ENCODE measurements at regions not wholly inside any gene's neighbourhood (a gene's known extent, or its start where the extent isn't known, plus 50 kb on each side); places are given as distances from the start of the nearest gene placed in this dataset.
"Not testable (repeated sequence)": the region's sequence is repeated elsewhere in the genome, so short reads cannot be mapped to it uniquely, and the experiment has no call there.

GRCh38 chr20:56756658-56757057, 127.6 kb downstream of the TFAP2C start:
- peaks cover 10% of the 10 kb centered on the region; the same call in 1 of the 2 replicates for H3K4me1 ChIP-seq (ENCODE audit: insufficient read depth, low read length)
- WGBS: 94% methylated on average over 4 of the region's 5 CpGs
- H3K27ac ChIP-seq (ENCODE audit: low read depth, low read length); H3K27me3 ChIP-seq (ENCODE audit: insufficient read depth, low read length); H3K9ac ChIP-seq (ENCODE audit: low read depth, low read length); H3K4me3 ChIP-seq (ENCODE audit: low read length); H3K36me3 ChIP-seq (ENCODE audit: insufficient read depth, low read length); H3K9me3 ChIP-seq (ENCODE audit: insufficient read depth, low read depth, low read length): not testable (repeated sequence)

- Histone ChIP-seq H3K9ac (ENCODE audit: low read depth, low read length) (no peak overlapping the region), H3K4me1 (ENCODE audit: insufficient read depth, low read length) (no peaks in the 10 kb centered on the region; the same call in 1 of the 2 replicates), H3K9me3 (ENCODE audit: insufficient read depth, low read depth, low read length) (no peaks in the 10 kb centered on the region), H3K4me3 (ENCODE audit: low read length) (no peak overlapping the region), H3K27me3 (ENCODE audit: insufficient read depth, low read length) (no peaks in the 10 kb centered on the region), H3K27ac (ENCODE audit: low read depth, low read length) (no peak overlapping the region), H3K36me3 (ENCODE audit: insufficient read depth, low read length) (no peaks in the 10 kb centered on the region)
- 89% methylated on average over 3 of the region's 3 CpGs for WGBS
Measured at GRCh38 chr20:56758706-56759105, 129.6 kb downstream of the TFAP2C start.

GRCh38 chr20:56759741-56760278, 130.7 kb downstream of the TFAP2C start:
- Histone ChIP-seq H3K27ac (ENCODE audit: low read depth, low read length) (no peak overlapping the region), H3K4me3 (ENCODE audit: low read length) (no peak overlapping the region), H3K9ac (ENCODE audit: low read depth, low read length) (no peak overlapping the region), H3K27me3 (ENCODE audit: insufficient read depth, low read length) (no peaks in the 10 kb centered on the region), H3K4me1 (ENCODE audit: insufficient read depth, low read length) (no peaks in the 10 kb centered on the region; the same call in 1 of the 2 replicates), H3K9me3 (ENCODE audit: insufficient read depth, low read depth, low read length) (no peaks in the 10 kb centered on the region), H3K36me3 (ENCODE audit: insufficient read depth, low read length) (no peaks in the 10 kb centered on the region)
- WGBS: 91% methylated on average over 8 of the region's 8 CpGs

- Histone ChIP-seq H3K9me3 (ENCODE audit: insufficient read depth, low read depth, low read length) (no peaks in the 10 kb centered on the region), H3K27ac (ENCODE audit: low read depth, low read length) (no peak overlapping the region), H3K36me3 (ENCODE audit: insufficient read depth, low read length) (no peaks in the 10 kb centered on the region), H3K9ac (ENCODE audit: low read depth, low read length) (no peak overlapping the region), H3K4me1 (ENCODE audit: insufficient read depth, low read length) (no peaks in the 10 kb centered on the region; the same call in 1 of the 2 replicates), H3K27me3 (ENCODE audit: insufficient read depth, low read length) (no peaks in the 10 kb centered on the region), H3K4me3 (ENCODE audit: low read length) (no peak overlapping the region)
- 76% methylated on average over 6 of the region's 6 CpGs for WGBS
Measured at GRCh38 chr20:56760610-56761009, 131.5 kb downstream of the TFAP2C start.

- H3K4me1 ChIP-seq (ENCODE audit: insufficient read depth, low read length): no peaks in the 10 kb centered on the region; the same call in 1 of the 2 replicates
- no peaks in the 10 kb centered on the region for H3K9me3 ChIP-seq (ENCODE audit: insufficient read depth, low read depth, low read length)
- H3K27me3 ChIP-seq (ENCODE audit: insufficient read depth, low read length): no peaks in the 10 kb centered on the region
- no peaks in the 10 kb centered on the region for H3K36me3 ChIP-seq (ENCODE audit: insufficient read depth, low read length)
- no peak overlapping the region for H3K4me3 ChIP-seq (ENCODE audit: low read length)
- no peak overlapping the region for H3K9ac ChIP-seq (ENCODE audit: low read depth, low read length)
- H3K27ac ChIP-seq (ENCODE audit: low read depth, low read length): no peak overlapping the region
- 97% methylated on average over 2 of the region's 2 CpGs for WGBS
Measured at GRCh38 chr20:56761393-56761792, 132.3 kb downstream of the TFAP2C start.

- Histone ChIP-seq H3K36me3 (ENCODE audit: insufficient read depth, low read length) (no peaks in the 10 kb centered on the region), H3K27me3 (ENCODE audit: insufficient read depth, low read length) (no peaks in the 10 kb centered on the region), H3K9ac (ENCODE audit: low read depth, low read length) (no peak overlapping the region), H3K4me3 (ENCODE audit: low read length) (no peak overlapping the region), H3K4me1 (ENCODE audit: insufficient read depth, low read length) (no peaks in the 10 kb centered on the region; the same call in 1 of the 2 replicates), H3K9me3 (ENCODE audit: insufficient read depth, low read depth, low read length) (no peaks in the 10 kb centered on the region), H3K27ac (ENCODE audit: low read depth, low read length) (no peak overlapping the region)
- WGBS: 94% methylated on average over 4 of the region's 4 CpGs
Measured at GRCh38 chr20:56762401-56762800, 133.3 kb downstream of the TFAP2C start.

- H3K36me3 ChIP-seq (ENCODE audit: insufficient read depth, low read length): no peaks in the 10 kb centered on the region
- H3K4me3 ChIP-seq (ENCODE audit: low read length): no peak overlapping the region
- no peaks in the 10 kb centered on the region for H3K27me3 ChIP-seq (ENCODE audit: insufficient read depth, low read length)
- no peak overlapping the region for H3K27ac ChIP-seq (ENCODE audit: low read depth, low read length)
- H3K9ac ChIP-seq (ENCODE audit: low read depth, low read length): no peak overlapping the region
- no peaks in the 10 kb centered on the region for H3K9me3 ChIP-seq (ENCODE audit: insufficient read depth, low read depth, low read length)
- 92% methylated on average over 8 of the region's 8 CpGs for WGBS
- H3K4me1 ChIP-seq (ENCODE audit: insufficient read depth, low read length): no peaks in the 10 kb centered on the region; the same call in 1 of the 2 replicates
Measured at GRCh38 chr20:56762829-56763228, 133.7 kb downstream of the TFAP2C start.

- 88% methylated on average over 13 of the region's 15 CpGs for WGBS
Measured at GRCh38 chr20:56764671-56765070, 135.6 kb downstream of the TFAP2C start.

GRCh38 chr20:56765172-56766073, 136.3 kb downstream of the TFAP2C start:
- no peaks in the 10 kb centered on the region; the same call in 1 of the 2 replicates for H3K4me1 ChIP-seq (ENCODE audit: insufficient read depth, low read length)
- no peaks in the 10 kb centered on the region for H3K36me3 ChIP-seq (ENCODE audit: insufficient read depth, low read length)
- no peak overlapping the region for H3K4me3 ChIP-seq (ENCODE audit: low read length)
- no peaks in the 10 kb centered on the region for H3K9me3 ChIP-seq (ENCODE audit: insufficient read depth, low read depth, low read length)
- no peak overlapping the region for H3K27ac ChIP-seq (ENCODE audit: low read depth, low read length)
- H3K9ac ChIP-seq (ENCODE audit: low read depth, low read length): no peak overlapping the region
- no peaks in the 10 kb centered on the region for H3K27me3 ChIP-seq (ENCODE audit: insufficient read depth, low read length)
- 92% methylated on average over 12 of the region's 12 CpGs for WGBS

More at GRCh38 chr20:56764671-56765070, 135.6 kb downstream of the TFAP2C start:
- H3K36me3 ChIP-seq (ENCODE audit: insufficient read depth, low read length): no peaks in the 10 kb centered on the region
- H3K4me1 ChIP-seq (ENCODE audit: insufficient read depth, low read length): no peaks in the 10 kb centered on the region; the same call in 1 of the 2 replicates
- H3K27ac ChIP-seq (ENCODE audit: low read depth, low read length): no peak overlapping the region
- H3K27me3 ChIP-seq (ENCODE audit: insufficient read depth, low read length): no peaks in the 10 kb centered on the region
- no peak overlapping the region for H3K9ac ChIP-seq (ENCODE audit: low read depth, low read length)
- no peaks in the 10 kb centered on the region for H3K9me3 ChIP-seq (ENCODE audit: insufficient read depth, low read depth, low read length)
- no peak overlapping the region for H3K4me3 ChIP-seq (ENCODE audit: low read length)

GRCh38 chr20:56766528-56766927, 137.4 kb downstream of the TFAP2C start:
- Histone ChIP-seq H3K27me3 (ENCODE audit: insufficient read depth, low read length) (no peaks in the 10 kb centered on the region), H3K4me1 (ENCODE audit: insufficient read depth, low read length) (no peaks in the 10 kb centered on the region), H3K9me3 (ENCODE audit: insufficient read depth, low read depth, low read length) (no peaks in the 10 kb centered on the region), H3K36me3 (ENCODE audit: insufficient read depth, low read length) (no peaks in the 10 kb centered on the region), H3K27ac (ENCODE audit: low read depth, low read length) (no peak overlapping the region), H3K9ac (ENCODE audit: low read depth, low read length) (no peak overlapping the region), H3K4me3 (ENCODE audit: low read length) (no peak overlapping the region)
- WGBS: 95% methylated on average over 3 of the region's 3 CpGs

GRCh38 chr20:56769921-56770600, 141.0 kb downstream of the TFAP2C start:
- Histone ChIP-seq H3K36me3 (ENCODE audit: insufficient read depth, low read length) (no peaks in the 10 kb centered on the region), H3K4me1 (ENCODE audit: insufficient read depth, low read length) (peaks cover 8% of the 10 kb centered on the region; the same call in 1 of the 2 replicates), H3K4me3 (ENCODE audit: low read length) (no peak overlapping the region), H3K9ac (ENCODE audit: low read depth, low read length) (no peak overlapping the region), H3K9me3 (ENCODE audit: insufficient read depth, low read depth, low read length) (no peaks in the 10 kb centered on the region), H3K27me3 (ENCODE audit: insufficient read depth, low read length) (no peaks in the 10 kb centered on the region), H3K27ac (ENCODE audit: low read depth, low read length) (no peak overlapping the region)
- WGBS: 92% methylated on average over 7 of the region's 7 CpGs
